Rectal smooth muscle tissue (tissue), 1 donor: ENCODE measurements at regions not wholly inside any gene's neighbourhood (a gene's known extent, or its start where the extent isn't known, plus 50 kb on each side); places are given as distances from the start of the nearest gene placed in this dataset.
"Not testable (repeated sequence)": the region's sequence is repeated elsewhere in the genome, so short reads cannot be mapped to it uniquely, and the experiment has no call there.

Source experiments
- H3K27ac ChIP-seq: one replicate; pipeline ENCODE4 v1.7.0; 2013; ENCODE audit warnings: low read depth, low read length, inconsistent platforms
- H3K27me3 ChIP-seq: one replicate; pipeline ENCODE4 v1.7.0; 2013; ENCODE audit warnings: low read length; ENCODE audit not compliant: control insufficient read depth, insufficient read depth
- H3K36me3 ChIP-seq: one replicate; pipeline ENCODE4 v1.7.0; 2013; ENCODE audit warnings: low read length; ENCODE audit not compliant: control insufficient read depth, insufficient read depth
- H3K4me1 ChIP-seq: one replicate; pipeline ENCODE4 v1.7.0; 2013; ENCODE audit warnings: low read length; ENCODE audit not compliant: control insufficient read depth, insufficient read depth
- H3K4me3 ChIP-seq: one replicate; pipeline ENCODE4 v1.7.0; 2013; ENCODE audit warnings: low read length
- H3K9ac ChIP-seq: one replicate; pipeline ENCODE4 v1.7.0; 2013; ENCODE audit warnings: low read length

DNA sequence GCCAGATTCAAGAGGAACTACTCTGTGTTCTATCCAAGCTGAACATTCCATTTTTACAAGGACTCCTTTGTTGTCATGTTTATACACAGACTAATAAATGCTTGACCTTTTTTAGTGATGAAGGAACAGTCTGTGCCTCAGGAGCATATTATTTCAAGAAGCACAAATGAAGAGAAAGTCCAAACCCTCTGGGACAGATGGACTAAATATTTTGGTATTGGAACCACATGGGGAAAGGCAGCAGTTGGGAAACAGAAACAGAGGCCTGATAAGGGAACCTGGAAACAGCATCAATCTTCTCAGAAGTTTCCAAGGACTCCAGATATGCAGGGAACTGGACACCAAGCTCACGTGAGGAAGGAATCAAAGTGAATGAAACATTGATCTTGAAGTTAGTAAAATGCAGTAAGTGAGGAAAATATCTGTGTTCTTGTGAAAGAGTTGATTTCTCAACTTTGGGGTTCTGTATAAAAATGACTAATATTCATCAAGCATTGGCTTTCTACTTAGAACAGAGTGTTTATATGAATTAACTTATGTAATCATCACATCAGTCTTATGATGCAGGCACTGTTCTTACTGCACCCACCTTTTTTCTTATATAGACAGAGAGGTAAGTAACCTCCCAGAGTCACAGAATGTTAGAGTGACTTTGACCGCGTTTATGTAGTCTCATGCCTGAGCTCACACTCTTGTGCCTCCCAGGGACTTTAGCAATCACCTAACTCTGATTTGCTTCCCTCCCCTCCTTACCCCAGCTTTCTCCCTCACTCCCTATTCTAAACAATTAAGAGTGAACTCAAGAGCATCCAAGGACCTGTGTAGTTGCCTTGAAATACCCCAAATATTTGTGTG is 148.9 kb upstream of the JADE1 start:
- Histone ChIP-seq H3K27me3 (no peaks in the 10 kb centered on the region), H3K36me3 (no peaks in the 10 kb centered on the region), H3K4me3 (no peak overlapping the region), H3K4me1 (peaks cover 30% of the 10 kb centered on the region), H3K27ac (peak overlapping the region; percentile 84), H3K9ac (no peak overlapping the region)

DNA sequence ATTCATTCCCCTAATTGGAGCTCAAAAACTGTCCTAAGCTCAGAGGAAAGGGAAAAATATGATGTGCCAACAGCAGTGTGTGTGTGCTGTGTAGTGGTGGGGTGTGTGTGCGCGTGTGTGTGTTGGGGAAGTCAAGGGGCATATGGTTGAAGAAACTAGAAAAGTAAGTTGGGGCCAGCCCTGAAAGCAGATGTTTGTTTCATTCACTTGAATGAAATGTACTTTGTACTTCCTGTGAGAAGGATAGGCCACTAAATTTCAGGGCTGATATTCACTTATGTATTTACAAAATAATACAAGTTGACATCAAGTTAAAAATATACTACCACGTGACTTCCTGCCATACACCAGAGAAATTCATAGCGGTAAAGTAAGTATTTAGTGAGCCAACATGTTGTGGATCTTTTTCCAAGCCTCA is 151.3 kb upstream of the JADE1 start:
- H3K27ac ChIP-seq: peak overlapping the region; percentile 27
- H3K4me1 ChIP-seq: peaks cover 36% of the 10 kb centered on the region
- H3K4me3 ChIP-seq: no peak overlapping the region
- no peaks in the 10 kb centered on the region for H3K36me3 ChIP-seq
- H3K9ac ChIP-seq: no peak overlapping the region
- no peaks in the 10 kb centered on the region for H3K27me3 ChIP-seq

DNA sequence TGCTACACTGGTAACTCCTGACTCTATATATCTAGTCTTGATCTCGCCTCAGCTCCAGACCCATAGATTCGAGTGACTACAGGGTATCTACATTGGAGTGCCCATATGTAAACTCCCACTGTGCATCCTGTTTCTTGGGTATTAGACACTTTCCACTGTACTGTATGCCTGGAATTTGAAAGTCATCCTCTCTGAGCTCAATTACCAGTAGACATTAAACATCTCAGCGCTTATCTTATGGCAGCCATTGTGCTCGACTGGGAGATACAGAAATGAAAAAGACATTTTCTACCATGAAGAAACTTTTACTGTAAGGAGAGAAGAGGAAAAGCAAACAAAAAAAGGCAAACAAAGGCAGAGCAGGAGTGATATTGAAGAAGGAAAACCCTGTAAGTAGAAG is 151.9 kb upstream of the JADE1 start:
- Histone ChIP-seq H3K27me3 (no peaks in the 10 kb centered on the region), H3K4me3 (no peak overlapping the region), H3K27ac (no peak overlapping the region), H3K9ac (no peak overlapping the region), H3K36me3 (no peaks in the 10 kb centered on the region), H3K4me1 (peaks cover 36% of the 10 kb centered on the region)

DNA sequence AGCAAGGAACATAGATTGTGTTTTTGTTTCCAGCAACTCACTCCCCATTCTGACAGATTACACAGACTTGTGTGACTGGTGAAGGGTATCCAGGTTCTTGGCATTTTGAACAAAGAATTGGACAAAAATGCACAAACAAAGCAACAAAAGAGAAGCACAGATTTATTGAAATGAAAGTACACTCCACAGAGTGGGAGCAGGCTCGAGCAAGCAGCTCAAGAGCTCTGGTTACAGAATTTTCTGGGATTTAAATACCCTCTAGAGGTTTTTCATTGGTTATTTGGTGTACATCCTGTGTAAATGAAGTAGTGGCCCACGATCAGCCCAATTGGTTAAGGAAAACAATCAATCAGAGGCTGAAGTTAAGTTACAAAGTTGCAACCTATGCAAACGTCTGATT is 155.0 kb upstream of the JADE1 start:
- peak overlapping the region; percentile 53 for H3K27ac ChIP-seq
- H3K9ac ChIP-seq: no peak overlapping the region
- H3K4me3 ChIP-seq: no peak overlapping the region
- H3K36me3 ChIP-seq: no peaks in the 10 kb centered on the region
- no peaks in the 10 kb centered on the region for H3K27me3 ChIP-seq
- H3K4me1 ChIP-seq: peaks cover 17% of the 10 kb centered on the region

DNA sequence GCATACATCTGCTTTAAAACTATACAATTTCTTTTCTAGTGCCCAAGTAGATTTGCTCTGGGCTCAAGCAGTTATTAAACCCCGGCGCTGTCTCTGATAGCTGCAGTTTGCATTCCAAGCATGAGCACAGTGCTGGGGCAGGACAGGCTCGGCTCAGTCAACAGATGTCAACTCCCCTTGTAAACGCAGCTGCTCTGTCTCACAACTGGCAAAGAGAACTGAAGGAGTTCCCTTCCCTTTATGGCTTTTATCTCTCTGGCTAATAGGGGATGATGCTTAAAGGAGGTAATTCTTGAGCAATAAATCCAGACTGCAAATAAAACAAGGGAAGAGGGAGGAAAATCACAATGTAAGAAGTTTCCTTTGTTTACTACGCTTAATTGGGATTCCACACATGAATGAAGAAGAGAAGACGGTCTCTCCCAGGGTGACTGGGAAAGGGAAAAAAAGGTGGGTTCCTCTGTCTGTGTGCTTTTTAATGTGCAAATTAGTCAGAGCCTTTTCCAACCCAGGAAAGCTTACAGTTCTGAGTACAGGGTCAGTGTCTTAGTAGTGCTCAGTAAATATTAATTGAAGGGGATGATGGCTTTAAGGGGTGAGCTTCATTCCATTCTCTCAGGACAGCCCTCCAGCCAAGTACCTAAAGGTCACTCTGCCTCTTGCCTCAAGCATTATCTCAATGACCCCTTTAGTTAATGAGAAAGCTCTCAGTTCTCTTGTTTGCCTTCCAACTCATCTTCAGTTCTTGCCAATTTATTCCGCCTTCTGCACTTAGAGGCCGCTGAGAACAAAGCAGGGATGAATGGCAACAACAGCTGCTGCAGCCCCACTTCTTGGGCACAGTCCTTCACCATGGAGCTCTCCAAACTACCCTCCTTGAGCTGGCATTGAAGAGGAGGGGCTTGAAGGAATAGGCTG is 155.7 kb upstream of the JADE1 start:
- H3K4me3 ChIP-seq: no peak overlapping the region
- no peaks in the 10 kb centered on the region for H3K36me3 ChIP-seq
- peaks cover 15% of the 10 kb centered on the region for H3K4me1 ChIP-seq
- H3K27ac ChIP-seq: peak overlapping the region; percentile 53
- H3K9ac ChIP-seq: no peak overlapping the region
- H3K27me3 ChIP-seq: no peaks in the 10 kb centered on the region

DNA sequence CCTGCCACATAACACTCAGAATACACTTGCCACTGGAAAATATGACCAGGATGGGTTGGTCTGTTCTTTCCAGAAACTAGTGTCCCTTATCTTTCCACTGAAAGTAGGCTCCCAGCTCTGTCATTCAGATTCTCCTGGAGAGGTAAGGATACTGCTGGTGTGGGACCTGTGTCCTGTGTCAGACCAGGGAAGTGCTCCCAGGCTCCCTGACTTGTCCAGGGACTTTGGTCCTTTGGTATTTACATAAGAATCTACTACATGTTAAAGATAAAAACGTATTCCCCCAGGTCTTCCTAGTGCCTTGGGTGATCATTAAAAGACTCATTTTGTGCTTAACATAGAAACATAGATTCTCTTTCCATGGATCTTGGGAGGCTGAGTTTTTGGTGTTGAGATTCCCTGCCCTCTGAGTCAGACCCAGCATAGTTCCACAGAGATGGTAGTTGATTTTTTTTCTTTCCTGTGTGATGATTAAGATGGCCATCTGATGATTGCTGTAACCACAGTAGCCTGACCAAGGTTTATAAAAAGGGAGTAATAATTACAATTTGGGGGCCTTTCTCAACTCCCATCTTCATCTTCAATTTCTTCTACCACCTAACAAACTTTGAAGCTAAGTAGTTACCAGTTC is 159.8 kb upstream of the JADE1 start:
- H3K4me1 ChIP-seq: peaks cover 6% of the 10 kb centered on the region
- H3K9ac ChIP-seq: no peak overlapping the region
- no peaks in the 10 kb centered on the region for H3K27me3 ChIP-seq
- H3K4me3 ChIP-seq: no peak overlapping the region
- no peaks in the 10 kb centered on the region for H3K36me3 ChIP-seq
- H3K27ac ChIP-seq: no peak overlapping the region

DNA sequence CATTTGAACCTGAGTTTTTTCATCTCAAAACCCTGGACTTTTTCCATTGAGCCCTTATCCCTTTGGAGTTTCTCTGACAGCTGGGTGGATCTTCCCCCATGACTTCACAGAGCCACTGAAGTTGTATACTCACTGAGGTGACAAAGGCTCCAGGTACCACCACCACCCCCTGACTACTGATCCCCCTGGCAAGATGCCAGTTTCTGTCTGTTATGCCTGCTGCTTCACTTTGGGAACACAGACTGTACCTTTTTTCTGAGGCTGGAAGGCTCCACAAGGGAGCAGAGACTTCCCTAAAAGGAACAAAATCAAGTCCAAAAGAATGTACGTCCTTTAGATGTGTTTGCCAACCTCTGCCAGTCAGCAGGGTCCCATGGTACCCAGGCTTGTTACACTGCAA is 160.3 kb upstream of the JADE1 start:
- no peaks in the 10 kb centered on the region for H3K27me3 ChIP-seq
- H3K27ac ChIP-seq: no peak overlapping the region
- H3K9ac ChIP-seq: no peak overlapping the region
- H3K4me3 ChIP-seq: no peak overlapping the region
- peaks cover 5% of the 10 kb centered on the region for H3K4me1 ChIP-seq
- no peaks in the 10 kb centered on the region for H3K36me3 ChIP-seq

DNA sequence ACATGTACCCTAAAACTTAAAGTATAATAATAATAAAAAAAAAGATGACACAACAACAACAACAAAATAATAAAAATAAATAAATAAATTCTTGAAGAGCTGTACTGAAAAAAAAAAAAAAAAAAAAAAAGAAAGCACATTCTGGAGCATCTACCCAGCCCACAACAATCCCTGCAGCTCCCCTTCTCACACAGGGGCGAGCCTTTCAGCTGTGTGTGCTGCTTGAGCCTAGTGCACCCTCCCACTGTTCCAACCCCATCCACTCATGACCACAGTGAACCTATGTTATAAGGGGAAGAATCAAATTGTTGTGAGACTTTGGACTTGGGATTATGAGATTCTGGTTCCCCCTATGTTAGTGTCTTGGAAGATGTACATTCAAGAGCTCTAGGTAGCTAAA is 161.5 kb upstream of the JADE1 start:
- H3K36me3 ChIP-seq: no peaks in the 10 kb centered on the region
- H3K9ac ChIP-seq: no peak overlapping the region
- H3K27ac ChIP-seq: no peak overlapping the region
- H3K4me1 ChIP-seq: no peaks in the 10 kb centered on the region
- H3K27me3 ChIP-seq: no peaks in the 10 kb centered on the region
- no peak overlapping the region for H3K4me3 ChIP-seq

DNA sequence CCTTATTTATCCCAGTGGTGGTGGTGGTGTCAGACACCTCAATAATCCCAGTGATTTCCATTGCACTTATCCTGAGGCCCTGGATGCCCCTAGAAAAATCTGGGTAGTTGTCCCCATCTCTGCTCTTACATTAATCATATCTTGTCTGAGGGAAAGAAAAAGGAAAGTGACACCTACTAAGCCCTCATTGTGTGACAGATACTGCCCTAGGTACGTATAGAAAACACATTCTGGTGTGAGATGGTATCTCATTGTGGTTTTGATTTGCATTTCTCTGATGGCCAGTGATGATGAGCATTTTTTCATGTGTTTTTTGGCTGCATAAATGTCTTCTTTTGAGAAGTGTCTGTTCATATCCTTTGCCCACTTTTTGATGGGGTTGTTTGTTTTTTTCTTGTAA is 162.6 kb upstream of the JADE1 start:
- not testable (repeated sequence) for H3K36me3 ChIP-seq, H3K27ac ChIP-seq, H3K4me1 ChIP-seq, H3K27me3 ChIP-seq, H3K4me3 ChIP-seq, H3K9ac ChIP-seq

DNA sequence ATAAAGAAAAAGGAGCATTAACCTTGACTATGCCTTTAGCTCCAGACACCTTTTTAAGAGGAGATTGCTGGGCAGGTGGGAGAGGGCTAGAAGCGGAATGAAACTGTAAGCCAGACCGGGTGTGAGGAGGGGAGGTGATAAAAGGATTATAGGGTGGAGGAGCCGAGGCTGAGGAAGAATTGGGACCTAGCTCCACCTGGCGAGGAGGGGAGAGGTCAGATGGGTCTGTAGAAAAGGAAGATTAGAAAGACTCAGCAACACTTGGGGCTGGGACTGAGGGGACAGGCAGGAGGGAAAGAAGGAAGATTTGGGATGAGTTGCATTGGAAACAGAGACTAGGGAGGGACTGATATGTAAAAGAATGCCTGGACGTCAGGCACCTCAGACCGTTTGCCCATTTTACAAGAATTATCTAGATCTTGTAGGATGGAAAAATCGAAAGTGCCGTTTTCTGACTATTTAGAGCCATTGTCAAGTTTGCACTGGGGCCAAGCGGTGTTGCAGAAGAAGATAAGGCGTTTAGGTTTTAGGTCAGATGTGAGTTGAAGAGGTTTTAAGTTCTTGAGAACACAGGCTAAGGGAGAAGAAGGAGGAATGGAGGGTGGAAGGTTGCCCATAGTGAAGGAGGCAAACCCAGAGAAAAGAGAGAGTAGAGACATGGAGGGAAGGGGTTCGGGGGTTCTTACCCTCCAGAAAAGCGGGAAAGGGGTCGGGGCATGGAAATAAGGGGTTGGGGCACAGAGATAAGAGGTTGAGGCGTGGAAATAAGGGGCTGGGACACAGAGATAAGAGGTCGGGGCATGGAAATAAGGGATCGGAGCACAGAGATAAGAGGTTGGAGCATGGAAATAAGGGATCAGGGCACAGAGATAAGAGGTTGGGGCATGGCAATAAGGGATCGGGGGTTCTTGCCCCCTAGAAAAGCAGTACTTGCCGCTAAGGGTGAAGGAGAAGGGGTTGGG is 164.5 kb upstream of the JADE1 start:
- not testable (repeated sequence) for H3K36me3 ChIP-seq, H3K4me3 ChIP-seq, H3K27ac ChIP-seq, H3K4me1 ChIP-seq, H3K27me3 ChIP-seq, H3K9ac ChIP-seq

DNA sequence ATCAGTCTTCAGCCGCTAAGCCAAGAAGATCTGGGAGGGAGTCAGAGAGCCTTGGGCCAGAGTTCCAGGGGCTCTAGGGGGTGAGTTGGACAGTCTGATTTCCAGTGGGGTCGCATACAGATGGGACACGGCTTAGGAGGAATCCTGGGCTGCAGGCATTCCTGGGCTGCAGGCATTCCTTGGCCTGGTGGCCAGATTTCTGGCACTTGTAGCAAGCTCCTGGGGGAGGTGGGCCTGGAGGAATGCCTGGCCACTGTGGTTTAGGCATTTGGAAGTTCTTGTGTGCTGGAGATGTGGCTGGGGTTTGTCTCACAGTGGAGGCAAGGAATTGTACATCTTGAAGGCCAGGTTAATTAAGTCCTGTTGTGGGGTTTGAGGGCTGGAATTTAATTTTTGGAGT is 165.4 kb upstream of the JADE1 start:
- H3K4me1 ChIP-seq, H3K36me3 ChIP-seq, H3K27me3 ChIP-seq, H3K4me3 ChIP-seq, H3K27ac ChIP-seq, H3K9ac ChIP-seq: not testable (repeated sequence)
